PC-3 (cell line): ENCODE measurements at regions not wholly inside any gene's neighbourhood (a gene's known extent, or its start where the extent isn't known, plus 50 kb on each side); places are given as distances from the start of the nearest gene placed in this dataset.

Experiments used
- EZH2 ChIP-seq: fragments of 300-600 bp; sonication (generic); IDR thresholded peaks from one replicate; pipeline ENCODE4 v1.6.1; 2017; ENCODE audit warnings: antibody characterized with exemption, mild to moderate bottlenecking, low read length; ENCODE audit not compliant: unreplicated experiment
- EZH2phosphoT487 ChIP-seq: fragments of 300-600 bp; sonication (generic); IDR thresholded peaks from 2 replicates; pipeline ENCODE4 v1.6.1; 2018; ENCODE audit warnings: mild to moderate bottlenecking, antibody characterized with exemption, low read length, borderline replicate concordance
- TF ChIP-seq, protein P1 (sequence below): fragments of 300-600 bp; sonication (generic); conservative IDR thresholded peaks from 2 replicates; pipeline ENCODE4 v1.5.1; 2017; ENCODE audit warnings: antibody characterized with exemption, low read depth, mild to moderate bottlenecking, low read length

DNA sequence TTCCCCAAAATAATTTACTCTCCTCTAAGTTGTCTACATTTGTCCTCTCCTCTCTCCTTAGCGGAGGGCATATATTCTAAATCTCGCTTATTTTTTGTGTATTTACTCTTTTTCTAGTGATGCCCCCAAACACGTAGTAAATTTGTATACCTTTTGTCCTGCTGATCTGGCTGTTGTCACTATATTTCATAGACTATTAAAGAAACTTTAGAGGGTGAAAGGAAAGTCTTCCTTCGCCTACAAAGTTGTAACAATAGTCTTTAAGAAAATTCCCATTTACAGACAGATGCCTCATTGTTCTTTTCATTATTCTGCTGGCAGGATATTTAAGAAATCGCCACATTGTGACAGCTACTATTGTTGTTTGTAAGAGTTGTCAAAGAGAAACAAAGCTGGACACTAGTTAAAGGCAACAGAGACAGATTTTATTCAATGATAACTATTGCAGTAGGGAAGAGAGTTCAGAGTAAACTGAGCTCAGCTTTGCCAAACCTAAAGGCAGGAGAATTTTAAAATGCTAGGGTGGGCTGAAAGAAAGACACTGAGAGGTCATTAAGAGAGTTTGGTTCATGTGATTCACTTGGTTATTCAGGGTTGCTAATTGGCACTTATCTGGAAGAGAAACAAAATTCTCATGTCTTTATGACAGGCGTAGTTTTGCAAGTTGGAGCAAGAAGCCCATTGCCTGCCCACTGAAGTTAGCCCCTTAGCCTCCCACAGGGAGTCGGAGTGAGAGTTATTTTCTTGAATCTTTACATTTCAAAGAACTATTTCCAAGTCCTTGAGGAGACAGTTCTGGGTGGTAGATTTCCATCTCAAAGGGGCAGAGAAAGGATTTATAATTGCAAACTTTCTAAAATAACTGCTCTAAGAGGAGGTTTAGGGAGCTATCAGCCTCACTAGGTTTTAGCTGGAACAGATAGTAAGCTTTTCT lies 1272.5 kb upstream of the SEL1L start:
- TF ChIP-seq, protein P1, sequence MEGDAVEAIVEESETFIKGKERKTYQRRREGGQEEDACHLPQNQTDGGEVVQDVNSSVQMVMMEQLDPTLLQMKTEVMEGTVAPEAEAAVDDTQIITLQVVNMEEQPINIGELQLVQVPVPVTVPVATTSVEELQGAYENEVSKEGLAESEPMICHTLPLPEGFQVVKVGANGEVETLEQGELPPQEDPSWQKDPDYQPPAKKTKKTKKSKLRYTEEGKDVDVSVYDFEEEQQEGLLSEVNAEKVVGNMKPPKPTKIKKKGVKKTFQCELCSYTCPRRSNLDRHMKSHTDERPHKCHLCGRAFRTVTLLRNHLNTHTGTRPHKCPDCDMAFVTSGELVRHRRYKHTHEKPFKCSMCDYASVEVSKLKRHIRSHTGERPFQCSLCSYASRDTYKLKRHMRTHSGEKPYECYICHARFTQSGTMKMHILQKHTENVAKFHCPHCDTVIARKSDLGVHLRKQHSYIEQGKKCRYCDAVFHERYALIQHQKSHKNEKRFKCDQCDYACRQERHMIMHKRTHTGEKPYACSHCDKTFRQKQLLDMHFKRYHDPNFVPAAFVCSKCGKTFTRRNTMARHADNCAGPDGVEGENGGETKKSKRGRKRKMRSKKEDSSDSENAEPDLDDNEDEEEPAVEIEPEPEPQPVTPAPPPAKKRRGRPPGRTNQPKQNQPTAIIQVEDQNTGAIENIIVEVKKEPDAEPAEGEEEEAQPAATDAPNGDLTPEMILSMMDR = no peak
- TF ChIP-seq EZH2phosphoT487 (no peak), EZH2 (no peak)
